Right forelimb (tissue), 1 donor: ENCODE measurements at regions not wholly inside any gene's neighbourhood (a gene's known extent, or its start where the extent isn't known, plus 50 kb on each side); places are given as distances from the start of the nearest gene placed in this dataset.

Experiments
- DNase-seq: peaks from one replicate; pipeline ENCODE4 v3.0.0-alpha.2; 2018

DNA sequence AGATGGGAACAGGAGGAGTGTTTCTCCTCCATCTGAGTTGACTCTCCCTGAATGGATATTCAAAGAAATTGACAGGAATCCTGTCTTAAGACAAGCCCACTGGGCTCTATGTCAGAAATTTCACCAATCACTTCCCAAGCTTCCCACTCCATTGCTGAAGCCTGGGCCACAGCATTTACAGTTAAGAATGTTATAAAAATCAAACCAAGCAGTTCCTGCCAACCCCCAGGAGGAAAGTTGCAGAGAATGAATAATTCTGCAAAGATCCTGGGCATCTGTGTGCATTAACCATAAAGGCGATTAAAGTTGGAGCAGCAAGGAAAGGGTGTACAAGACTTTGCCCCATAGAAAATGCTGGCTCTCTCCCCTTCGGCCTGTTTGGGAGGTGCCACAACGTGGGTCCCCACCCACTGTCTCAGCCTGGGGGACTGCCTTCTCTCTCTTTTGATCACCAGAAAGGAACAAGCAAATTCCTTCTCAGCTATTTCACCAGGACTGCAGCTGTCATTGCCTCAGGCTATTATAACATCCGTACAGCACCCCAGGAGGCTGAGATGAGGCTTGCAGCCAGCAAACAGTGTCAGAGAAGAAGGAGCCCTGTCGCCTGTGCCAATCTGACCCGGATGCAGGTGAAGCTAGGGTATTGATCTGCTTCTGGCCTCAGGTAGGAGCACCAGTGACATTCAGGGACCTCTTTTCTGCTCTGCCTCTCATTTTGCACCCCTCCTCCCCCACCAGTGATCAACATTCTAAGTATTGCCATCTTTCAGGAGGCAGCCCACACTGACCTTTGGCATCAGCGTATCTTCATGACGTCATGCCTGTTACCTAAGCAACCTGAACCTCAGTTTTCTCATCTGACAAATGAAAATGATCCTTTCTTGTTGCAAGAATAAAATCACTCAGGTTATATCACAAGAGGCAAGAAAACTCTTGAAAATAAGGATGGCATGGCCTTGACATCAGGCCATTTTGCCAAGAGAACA is 219.0 kb downstream of the SH3BP4 start:
- DNase-seq, result no peak

DNA sequence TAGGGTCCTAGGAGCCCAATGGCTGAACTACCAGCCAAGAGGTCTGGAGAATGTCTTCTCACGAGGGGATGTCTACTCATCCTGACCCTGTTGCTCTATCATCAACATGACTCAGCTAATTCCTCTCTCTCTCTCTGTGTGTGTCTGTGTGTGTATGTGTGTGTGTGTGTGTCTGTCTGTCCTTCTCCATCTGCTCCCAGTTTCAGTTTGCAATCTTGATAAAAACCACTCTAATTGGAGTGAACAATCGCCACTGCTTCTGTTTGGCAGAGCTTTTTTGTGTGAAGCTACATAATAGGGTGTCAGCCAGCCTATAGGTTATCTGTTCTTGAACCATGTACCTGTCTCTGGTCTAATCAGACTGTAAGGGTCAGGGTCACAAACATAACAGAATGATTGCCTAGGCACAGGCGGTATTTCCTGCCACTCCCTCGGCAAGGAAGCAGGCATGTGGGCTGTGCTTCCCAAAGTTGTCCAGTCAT is 219.8 kb downstream of the SH3BP4 start:
- no peak for DNase-seq

- DNase-seq, result no peak
Measured at GRCh38 chr2:235180642-235181041, 228.8 kb downstream of the SH3BP4 start.

- no peak for DNase-seq
Measured at GRCh38 chr2:235183786-235184185, 232.0 kb downstream of the SH3BP4 start.

DNA sequence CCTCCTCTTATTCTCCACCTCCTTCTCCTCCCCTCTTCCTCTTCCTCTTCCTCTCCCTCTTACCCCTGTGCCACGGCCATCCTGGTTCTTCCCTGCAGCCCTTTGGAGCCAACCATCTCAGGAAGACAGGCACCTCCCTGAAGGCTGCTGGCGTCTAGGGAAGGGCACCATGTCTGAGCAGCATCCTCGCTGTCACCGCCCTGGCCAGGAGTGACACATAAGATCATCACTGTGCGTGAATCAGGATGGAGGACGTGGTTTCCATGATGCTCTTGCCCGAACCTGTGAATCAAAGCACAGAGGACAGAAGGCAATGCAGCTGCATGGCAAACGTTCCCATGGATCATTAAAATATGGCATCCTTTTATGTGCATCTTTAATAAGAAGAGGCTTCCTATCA is 236.0 kb downstream of the SH3BP4 start:
- no peak for DNase-seq

DNA sequence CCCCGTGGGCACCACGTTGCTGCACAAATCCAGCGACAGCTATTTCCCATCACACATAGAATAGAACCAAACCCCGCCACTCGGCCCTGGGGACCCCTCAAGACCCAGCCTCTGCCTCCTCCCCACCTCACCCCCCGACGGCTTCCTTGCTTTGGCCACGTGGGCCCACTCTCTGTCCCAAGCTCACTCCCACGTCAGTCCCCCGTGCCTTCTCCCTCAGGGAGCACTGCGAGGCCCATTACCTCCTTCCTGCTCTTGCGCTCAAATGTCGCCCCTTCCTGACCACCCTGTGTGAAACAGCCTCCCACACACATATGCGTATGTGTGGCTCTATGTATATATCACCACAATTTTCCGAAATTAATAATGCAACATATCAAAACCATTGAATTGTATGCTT is 239.7 kb downstream of the SH3BP4 start:
- no peak for DNase-seq

DNA sequence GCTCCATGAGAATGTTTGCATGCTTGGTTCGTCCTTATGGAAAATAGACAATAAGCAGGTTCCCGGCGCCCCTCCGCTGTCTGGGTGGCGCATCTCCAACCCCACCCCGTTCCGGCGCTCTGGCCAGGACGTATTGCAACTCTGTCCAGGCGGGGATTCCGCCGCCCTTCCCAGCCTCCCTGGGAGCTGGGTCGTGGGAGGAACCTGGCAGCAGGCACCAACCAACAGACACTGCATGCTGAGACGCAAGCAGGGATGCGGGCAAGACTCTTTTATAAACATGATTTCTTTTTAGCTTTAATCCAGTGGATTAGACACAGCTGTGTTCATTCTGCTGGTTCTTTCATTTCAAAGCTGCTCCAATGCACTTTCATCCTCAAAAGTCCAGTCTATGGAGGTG is 240.2 kb downstream of the SH3BP4 start:
- no peak for DNase-seq

DNA sequence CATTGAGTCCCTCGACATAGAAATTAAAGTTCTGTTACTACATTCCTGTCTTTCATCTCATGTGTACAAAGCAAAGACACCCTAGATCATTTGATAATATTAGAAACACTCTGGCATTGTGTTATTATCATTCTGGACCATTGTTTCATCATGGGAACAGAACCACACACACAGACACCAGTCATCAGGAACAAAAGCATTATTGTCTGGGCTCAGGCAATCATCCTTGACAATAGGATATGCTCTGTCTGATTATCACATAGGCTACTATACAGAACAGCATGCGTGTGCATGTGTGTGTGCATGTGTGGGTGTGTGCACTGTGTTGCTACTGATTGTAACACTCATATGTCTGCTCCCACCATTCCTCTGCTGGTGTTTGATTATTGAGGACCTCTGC is 242.5 kb downstream of the SH3BP4 start:
- no peak for DNase-seq

DNA sequence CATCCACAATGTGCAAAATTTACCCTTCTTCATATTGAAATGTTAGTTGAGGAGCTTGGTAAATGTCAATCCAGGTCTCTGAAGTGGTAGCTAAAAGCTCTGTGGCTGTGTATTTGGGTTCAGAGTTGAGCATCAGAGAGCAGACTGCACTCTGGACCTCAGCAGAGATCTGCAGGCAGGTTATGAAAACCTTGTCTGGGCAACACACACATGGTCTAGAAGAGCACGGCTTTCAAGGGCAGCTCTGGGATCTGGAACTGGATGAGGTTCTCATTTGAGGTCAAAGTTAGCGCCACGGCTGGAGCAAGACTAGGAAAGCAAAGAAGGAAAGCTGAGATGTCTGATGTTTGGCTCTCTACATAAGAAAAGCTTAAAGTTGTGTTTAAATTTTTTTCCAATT is 243.0 kb downstream of the SH3BP4 start:
- DNase-seq, result no peak

GRCh38 chr2:235195921-235196320 is 244.1 kb downstream of the SH3BP4 start:
- DNase-seq, result no peak

DNA sequence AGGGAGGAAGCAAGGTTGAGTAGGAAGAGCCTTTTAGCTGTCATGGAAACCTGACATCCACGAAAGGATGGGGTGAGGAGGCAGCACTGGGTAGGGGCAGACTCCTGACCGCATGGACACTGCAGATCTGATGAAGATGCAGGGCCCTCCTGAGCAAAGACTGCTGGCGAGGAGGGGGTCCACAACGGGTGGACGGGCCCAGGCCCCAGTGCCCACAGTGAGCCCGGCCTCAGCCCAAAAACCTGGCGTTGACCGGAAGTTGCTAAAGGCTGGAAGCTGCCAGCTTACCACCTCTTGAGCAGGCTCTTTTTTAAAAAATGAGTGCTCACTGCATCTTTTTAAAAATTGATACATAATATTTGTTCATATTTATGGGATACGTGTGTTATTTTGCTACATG is 247.3 kb downstream of the SH3BP4 start:
- no peak for DNase-seq

DNA sequence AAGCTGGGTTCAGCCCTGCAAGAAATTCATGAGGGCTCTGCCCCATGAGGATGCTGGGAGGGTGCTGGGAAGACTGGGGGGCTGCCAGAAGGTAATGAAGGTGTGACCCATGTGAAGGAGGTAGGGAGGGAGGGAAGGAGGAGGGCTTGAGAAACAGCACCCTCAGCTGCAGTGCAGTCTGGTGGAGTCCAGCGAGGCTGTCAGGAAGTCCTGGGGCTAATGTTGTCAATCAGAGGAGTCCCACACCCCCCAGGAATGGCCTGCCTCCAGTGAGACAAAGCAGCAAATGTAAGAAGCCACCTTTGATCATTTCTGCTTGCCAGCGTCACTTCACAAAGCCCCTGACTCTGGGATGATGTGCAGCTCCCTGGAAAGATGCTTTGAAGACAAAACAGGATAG is 248.4 kb downstream of the SH3BP4 start:
- no peak for DNase-seq

DNA sequence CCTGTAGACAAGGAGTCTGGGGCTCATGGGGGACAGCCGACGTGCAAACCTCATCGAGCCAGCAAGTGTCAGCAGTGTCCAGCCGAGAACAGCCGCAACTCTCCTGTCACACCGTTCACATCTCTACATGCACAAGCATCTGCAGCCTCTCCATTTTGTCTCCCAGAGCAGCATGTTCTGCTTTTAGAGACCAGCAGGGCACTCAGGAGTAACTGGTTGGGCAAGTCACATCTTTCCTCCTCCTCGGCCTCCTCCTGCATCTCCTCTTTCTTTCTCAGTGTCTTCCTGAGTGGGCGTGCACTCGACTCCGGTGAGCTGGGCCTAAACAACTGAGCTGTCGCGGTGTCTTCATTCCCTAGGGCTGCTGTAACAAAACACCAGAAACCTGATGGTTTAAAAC is 249.9 kb downstream of the SH3BP4 start:
- DNase-seq, result no peak

DNA sequence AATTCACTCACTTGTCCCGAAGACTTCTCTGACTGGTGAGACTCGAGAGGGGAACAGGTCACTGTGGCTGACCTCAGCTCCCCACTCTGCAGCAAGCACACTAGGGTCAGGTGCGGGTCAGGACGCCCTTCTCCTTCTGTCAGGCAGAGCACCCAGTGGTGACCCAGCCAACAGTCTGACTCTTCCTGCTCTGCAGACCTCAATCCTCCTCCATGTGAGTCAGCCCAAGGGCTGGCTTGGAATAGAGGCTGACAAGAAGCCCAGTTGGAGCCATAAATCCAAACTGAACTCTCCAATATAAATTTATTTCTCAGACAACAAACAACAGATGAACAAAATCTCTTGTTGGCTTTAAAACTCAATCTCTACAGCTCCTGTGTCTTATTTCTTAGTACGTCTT is 253.1 kb downstream of the SH3BP4 start:
- DNase-seq, result no peak

- no peak for DNase-seq
Measured at GRCh38 chr2:235206399-235206798, 254.6 kb downstream of the SH3BP4 start.

- no peak for DNase-seq
Measured at GRCh38 chr2:235206980-235207579, 255.3 kb downstream of the SH3BP4 start.

GRCh38 chr2:235211056-235211455 is 259.2 kb downstream of the SH3BP4 start:
- no peak for DNase-seq

DNA sequence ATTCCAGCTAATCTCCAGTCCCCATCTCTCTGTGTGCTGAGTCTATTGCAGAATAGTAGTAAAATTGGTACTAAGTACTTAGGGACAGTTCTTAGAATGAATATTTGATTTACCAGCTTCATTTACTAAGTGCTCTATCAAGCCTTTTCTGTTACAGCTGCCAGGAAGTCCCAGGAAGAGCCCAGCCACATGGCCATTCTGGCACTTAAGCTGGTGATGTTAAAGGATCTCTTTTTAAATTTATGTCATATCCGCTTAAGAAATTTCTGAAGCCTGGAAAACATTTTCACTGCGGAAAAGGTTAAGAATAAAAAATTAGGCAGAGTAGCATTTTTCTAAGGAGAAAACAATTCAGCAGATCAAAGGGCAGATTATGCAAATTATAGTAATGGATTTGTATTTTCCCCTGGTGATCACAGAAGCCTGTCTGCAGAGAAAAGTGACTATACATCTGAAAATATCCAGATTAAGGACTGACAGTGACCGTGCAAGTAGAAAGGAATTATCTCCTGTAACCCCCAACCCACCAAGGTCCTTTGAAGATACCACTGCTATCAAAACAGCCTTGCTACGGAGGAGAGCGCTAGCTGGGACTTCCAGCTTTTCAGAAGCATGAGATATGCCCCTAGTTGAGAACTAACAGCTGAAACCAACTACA is 260.8 kb downstream of the SH3BP4 start:
- DNase-seq, result no peak

GRCh38 chr2:235215248-235215647 is 263.4 kb downstream of the SH3BP4 start:
- no peak for DNase-seq

DNA sequence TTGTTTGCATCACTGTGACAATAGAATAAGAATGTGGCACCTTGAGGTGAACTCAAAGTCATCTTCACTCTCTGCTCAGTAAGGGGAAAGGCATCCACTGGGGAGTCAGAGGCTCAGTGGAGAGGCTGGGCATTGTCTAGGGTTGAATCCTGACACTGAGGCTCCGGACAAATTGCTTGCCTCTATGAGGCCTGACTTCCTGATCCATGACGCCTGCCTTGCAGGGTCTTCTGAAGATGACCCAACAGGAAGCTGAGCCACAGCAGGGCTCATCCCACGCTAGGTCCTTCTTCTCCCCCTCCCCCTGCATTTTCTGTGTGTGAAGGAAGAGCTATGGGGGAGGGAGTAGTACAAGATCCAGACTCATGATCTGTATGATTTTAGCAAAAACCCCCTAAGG is 265.1 kb downstream of the SH3BP4 start:
- no peak for DNase-seq

DNA sequence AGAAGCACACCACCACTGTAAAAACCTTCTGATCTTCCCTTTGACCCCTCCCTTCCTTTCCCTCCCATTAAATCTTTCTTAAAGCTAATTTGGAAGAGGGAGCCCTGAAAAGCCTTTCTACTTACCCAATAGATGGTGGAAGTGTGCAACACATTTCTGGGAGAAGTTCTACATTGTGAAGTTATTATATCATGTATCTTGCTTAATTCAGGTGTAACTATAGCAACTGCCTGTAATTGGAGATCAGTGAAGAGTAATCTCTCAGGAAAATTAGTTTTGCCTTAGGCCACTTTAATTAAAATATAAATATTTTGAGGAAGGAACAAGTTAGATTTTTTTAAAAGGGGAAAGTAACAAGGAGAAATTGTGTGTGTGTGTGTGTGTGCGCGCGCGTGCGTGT is 266.0 kb downstream of the SH3BP4 start:
- no peak for DNase-seq

DNA sequence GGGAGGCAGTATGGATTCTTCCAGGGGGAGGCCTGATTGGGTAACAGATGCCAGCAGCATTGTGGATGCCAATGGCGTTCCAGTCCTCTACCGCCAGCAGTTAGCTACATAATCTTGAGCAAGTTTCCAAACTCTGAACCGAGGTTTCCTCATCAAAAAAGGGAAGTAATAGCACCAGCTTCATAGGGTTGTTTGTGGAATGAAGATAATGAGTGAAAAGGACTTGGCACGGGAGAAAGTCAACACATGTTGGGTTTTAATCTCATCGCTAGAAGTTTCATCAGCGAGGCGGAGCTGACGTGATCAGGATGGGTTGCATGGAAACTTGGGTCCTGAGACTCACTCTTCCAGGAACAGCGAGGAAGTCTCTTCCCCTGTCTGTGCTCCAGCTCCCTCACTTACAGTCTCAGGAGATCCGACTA is 266.7 kb downstream of the SH3BP4 start:
- no peak for DNase-seq

DNA sequence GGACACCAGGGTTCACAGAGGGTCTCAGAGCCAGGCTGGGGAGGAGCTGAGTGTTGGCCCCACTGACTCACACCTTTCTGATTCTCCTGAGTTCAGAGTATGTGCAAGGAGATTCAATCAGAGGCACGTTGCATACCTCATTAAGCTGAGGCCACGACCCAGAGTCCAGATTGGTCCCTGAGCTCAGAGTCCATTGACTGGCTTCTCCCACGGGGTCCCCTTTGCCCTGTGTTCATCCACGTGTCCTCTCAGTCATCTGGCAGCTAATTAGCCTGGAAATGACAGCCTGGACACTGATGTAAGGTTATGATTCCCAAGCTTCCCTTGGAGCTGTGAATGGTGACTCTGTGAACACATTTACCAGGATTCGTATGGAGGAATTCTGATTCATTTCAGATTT is 267.2 kb downstream of the SH3BP4 start:
- DNase-seq, result no peak

DNA sequence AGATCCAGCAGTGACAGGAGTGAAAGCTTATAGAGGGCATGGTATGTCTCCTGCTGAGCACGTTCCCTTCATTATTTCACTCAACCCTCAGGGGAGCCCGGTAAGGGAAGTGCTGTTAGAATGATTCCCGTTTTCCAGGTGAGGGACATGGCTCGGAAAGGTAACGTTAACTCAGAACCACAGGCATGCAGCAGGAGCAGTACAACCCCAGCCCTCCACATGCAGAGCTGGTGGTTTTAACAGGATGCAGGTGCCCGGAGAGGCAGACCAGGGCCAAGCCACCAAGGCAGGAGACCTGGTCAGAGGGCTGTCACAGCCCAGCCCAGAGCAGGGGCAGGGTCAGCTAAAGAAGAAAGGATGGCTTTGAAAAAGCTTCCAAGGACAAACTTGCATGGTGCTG is 268.5 kb downstream of the SH3BP4 start:
- no peak for DNase-seq
